H1 (cell line): ENCODE measurements at regions not wholly inside any gene's neighbourhood (a gene's known extent, or its start where the extent isn't known, plus 50 kb on each side); places are given as distances from the start of the nearest gene placed in this dataset.

Experiments
- CTCF ChIA-PET: fragments of 300-600 bp; sonication (Branson Sonifier 250); formaldehyde crosslinking; loops from one replicate; lab custom pipeline; 2021; ENCODE audit not compliant: partially characterized antibody; lab: Charles Lee
- POLR2A ChIA-PET: fragments of 300-600 bp; sonication (Branson Sonifier 250); formaldehyde crosslinking; loops from one replicate; lab custom pipeline; 2021; ENCODE audit warnings: inconsistent platforms; ENCODE audit not compliant: partially characterized antibody; lab: Charles Lee
- DNase-seq, 2 experiments: peaks; one replicate each; pipeline versions ENCODE4 v3.0.0 to v3.0.0-alpha.2; 2010 to 2022; ENCODE audit warnings: low spot score in 2 of 2, low read depth in 1 of 2, mixed read lengths in 1 of 2
- FAIRE-seq: peaks from 2 replicates; lab custom pipeline; 2011; peaks lifted over from hg19 to GRCh38; lab: Jason Lieb, UNC
- H2AFZ ChIP-seq: 2 replicates; pipeline ENCODE4 v1.8.1; 2012; ENCODE audit warnings: low read length, inconsistent platforms
- H2AK5ac ChIP-seq: 2 replicates; pipeline ENCODE4 v1.6.1; 2013; ENCODE audit warnings: low read depth, low read length
- H2BK120ac ChIP-seq: replicated peaks from 2 replicates; pipeline ENCODE3; 2013; ENCODE audit warnings: low read depth, low read length, inconsistent platforms
- H2BK12ac ChIP-seq: 2 replicates; pipeline ENCODE4 v1.6.1; 2013; ENCODE audit warnings: low read depth, low read length
- H2BK15ac ChIP-seq: 2 replicates; pipeline ENCODE4 v1.6.1; 2013; ENCODE audit warnings: low read length
- H2BK20ac ChIP-seq: 2 replicates; pipeline ENCODE4 v1.6.1; 2013; ENCODE audit warnings: low read length
- H2BK5ac ChIP-seq: 2 replicates; pipeline ENCODE4 v1.6.1; 2013; ENCODE audit warnings: low read depth, low read length
- H3K14ac ChIP-seq: 2 replicates; pipeline ENCODE4 v1.6.1; 2013; ENCODE audit warnings: inconsistent platforms; ENCODE audit not compliant: insufficient read length
- H3K18ac ChIP-seq: 2 replicates; pipeline ENCODE4 v1.6.1; 2013; ENCODE audit warnings: low read length; ENCODE audit errors: extremely low read depth
- H3K23ac ChIP-seq: 2 replicates; pipeline ENCODE4 v1.6.1; 2013; ENCODE audit warnings: inconsistent platforms; ENCODE audit not compliant: insufficient read length
- H3K23me2 ChIP-seq: 2 replicates; pipeline ENCODE4 v1.6.1; 2013; ENCODE audit warnings: low read depth, low read length
- H3K27ac ChIP-seq: 2 replicates; pipeline ENCODE4 v1.6.1; 2011; ENCODE audit warnings: low read depth, low read length, inconsistent platforms
- H3K27me3 ChIP-seq, 4 experiments: replicated peaks in 1 of 4; 1 replicate in 1 of 4; 2 replicates in 3 of 4; pipeline versions ENCODE4 v1.6.1 to v1.8.1; 2011 to 2013; ENCODE audit warnings: low read length in 3 of 4, mild to moderate bottlenecking in 3 of 4, inconsistent platforms in 2 of 4, mixed read lengths in 2 of 4, moderate library complexity in 1 of 4; ENCODE audit not compliant: control insufficient read depth in 3 of 4, insufficient read depth in 3 of 4; ENCODE audit errors: extremely low read depth in 1 of 4
- H3K36me3 ChIP-seq, 4 experiments: 2 replicates each; pipeline versions ENCODE4 v1.6.1 to v1.8.1; 2011 to 2013; ENCODE audit warnings: mild to moderate bottlenecking in 4 of 4, low read length in 3 of 4, moderate library complexity in 2 of 4, control low read depth in 1 of 4, inconsistent platforms in 1 of 4; ENCODE audit not compliant: insufficient read depth in 4 of 4, control insufficient read depth in 2 of 4
- H3K4ac ChIP-seq: replicated peaks from 2 replicates; pipeline ENCODE3; 2013; ENCODE audit warnings: low read length, low read depth, mixed read lengths, inconsistent platforms; ENCODE audit not compliant: insufficient read length
- H3K4me1 ChIP-seq, 4 experiments: replicated peaks in 1 of 4; 1 replicate in 1 of 4; 2 replicates in 3 of 4; pipeline versions ENCODE4 v1.6.1 to v1.8.1; 2011 to 2013; ENCODE audit warnings: low read length in 3 of 4, inconsistent platforms in 2 of 4, mixed read lengths in 1 of 4; ENCODE audit not compliant: insufficient read depth in 4 of 4, control insufficient read depth in 3 of 4
- H3K4me2 ChIP-seq, 2 experiments: 2 replicates each; pipeline versions ENCODE4 v1.6.1 to v1.8.1; 2011 to 2013; ENCODE audit warnings: low read depth in 2 of 2, low read length in 2 of 2, control low read depth in 1 of 2, inconsistent platforms in 1 of 2, mild to moderate bottlenecking in 1 of 2; ENCODE audit not compliant: insufficient read depth in 1 of 2
- H3K4me3 ChIP-seq, 4 experiments: fragments of 200-600, 300-600 bp in 1 of 4; sonication (generic), shearing (Covaris generic), sonication (Bioruptor Twin) in 1 of 4; 2 replicates each; pipeline versions ENCODE4 v1.5.1 to v1.8.1; 2011 to 2016; ENCODE audit warnings: low read length in 4 of 4, low read depth in 3 of 4, control low read depth in 2 of 4, inconsistent platforms in 2 of 4, mild to moderate bottlenecking in 2 of 4, mixed read lengths in 1 of 4, moderate library complexity in 1 of 4; ENCODE audit not compliant: insufficient read depth in 2 of 4; ENCODE audit errors: extremely low read depth in 1 of 4
- H3K56ac ChIP-seq: replicated peaks from 2 replicates; pipeline ENCODE3; 2013; ENCODE audit warnings: low read depth, mild to moderate bottlenecking, mixed read lengths, low read length, inconsistent platforms; ENCODE audit not compliant: insufficient read length
- H3K79me1 ChIP-seq: 2 replicates; pipeline ENCODE4 v1.6.1; 2013; ENCODE audit warnings: low read depth, low read length, control low read depth
- H3K79me2 ChIP-seq, 2 experiments: 2 replicates each; pipeline versions ENCODE4 v1.6.1 to v1.8.1; 2012 to 2013; ENCODE audit warnings: low read length in 2 of 2, mild to moderate bottlenecking in 2 of 2, inconsistent platforms in 1 of 2; ENCODE audit not compliant: insufficient read depth in 2 of 2, control insufficient read depth in 1 of 2
- H3K9ac ChIP-seq, 4 experiments: replicated peaks in 1 of 4; 1 replicate in 1 of 4; 2 replicates in 3 of 4; pipeline versions ENCODE4 v1.6.1 to v1.8.1; 2011 to 2013; ENCODE audit warnings: low read depth in 3 of 4, low read length in 3 of 4, control low read depth in 2 of 4, mild to moderate bottlenecking in 2 of 4, moderate library complexity in 2 of 4, inconsistent platforms in 1 of 4; ENCODE audit errors: extremely low read depth in 1 of 4
- H3K9me3 ChIP-seq, 2 experiments: 2 replicates each; pipeline versions ENCODE4 v1.6.1 to v1.8.1; 2012 to 2013; ENCODE audit warnings: mild to moderate bottlenecking in 2 of 2, moderate library complexity in 2 of 2, control low read depth in 1 of 2, inconsistent platforms in 1 of 2, low read depth in 1 of 2, low read length in 1 of 2, mixed read lengths in 1 of 2; ENCODE audit not compliant: insufficient read depth in 2 of 2
- H4K20me1 ChIP-seq, 2 experiments: replicated peaks in 1 of 2; 2 replicates each; pipeline versions ENCODE3 to v1.8.1; 2011 to 2013; ENCODE audit warnings: inconsistent platforms in 2 of 2, low read length in 2 of 2, mild to moderate bottlenecking in 1 of 2; ENCODE audit not compliant: insufficient read depth in 2 of 2, control insufficient read depth in 1 of 2
- H4K5ac ChIP-seq: 2 replicates; pipeline ENCODE4 v1.6.1; 2013; ENCODE audit warnings: low read length, low read depth, mixed read lengths, inconsistent platforms; ENCODE audit not compliant: insufficient read length
- H4K8ac ChIP-seq: 2 replicates; pipeline ENCODE4 v1.8.0; 2013; ENCODE audit warnings: mild to moderate bottlenecking, moderate library complexity, low read length, inconsistent platforms; ENCODE audit not compliant: insufficient read depth; ENCODE audit errors: extremely low read depth
- H4K91ac ChIP-seq: replicated peaks from 2 replicates; pipeline ENCODE3; 2013; ENCODE audit warnings: low read length, mixed read lengths, inconsistent platforms; ENCODE audit not compliant: insufficient read length
- EZH2 ChIP-seq: fragments of 200-600 bp; sonication (generic); IDR thresholded peaks from 2 replicates; pipeline ENCODE4 v1.7.1; 2012; ENCODE audit warnings: low read depth, mild to moderate bottlenecking, moderate library complexity, low read length, inconsistent platforms; ENCODE audit not compliant: severe bottlenecking
- KDM4A ChIP-seq: IDR thresholded peaks from one replicate; pipeline ENCODE4 v1.7.1; 2012; ENCODE audit warnings: low read depth, mild to moderate bottlenecking, moderate library complexity, low read length, inconsistent platforms; ENCODE audit not compliant: severe bottlenecking
- POLR2AphosphoS5 ChIP-seq: IDR thresholded peaks from 2 replicates; pipeline ENCODE4 v1.6.1; 2011; ENCODE audit warnings: low read depth, low read length
- POU5F1 ChIP-seq: IDR thresholded peaks from 2 replicates; pipeline ENCODE4 v1.6.1; 2011; ENCODE audit warnings: low read depth, mild to moderate bottlenecking, low read length, moderate library complexity

- no peak overlapping the region for H2BK120ac ChIP-seq
- CTCF ChIA-PET: no interaction called here
- no peak for FAIRE-seq
Measured at GRCh38 chr1:187892683-187893039, 1063.9 kb downstream of the PLA2G4A start.

More at GRCh38 chr1:187892683-187893039, 1063.9 kb downstream of the PLA2G4A start:
- no peak overlapping the region for H3K4me3 ChIP-seq
- no peak overlapping the region for H4K91ac ChIP-seq
- H2BK12ac ChIP-seq: no peak overlapping the region
- no peaks in the 10 kb centered on the region for H3K23me2 ChIP-seq
- no peak overlapping the region for H3K4me2 ChIP-seq
- H2BK15ac ChIP-seq: no peak overlapping the region
- H3K79me2 ChIP-seq: no peaks in the 10 kb centered on the region
- H4K5ac ChIP-seq: no peak overlapping the region
- no peak overlapping the region for H3K4ac ChIP-seq
- H2BK5ac ChIP-seq: no peak overlapping the region
- H4K8ac ChIP-seq: no peak overlapping the region
- H3K14ac ChIP-seq: no peak overlapping the region
- H3K56ac ChIP-seq: no peak overlapping the region
- H3K79me1 ChIP-seq: no peaks in the 10 kb centered on the region
- no peaks in the 10 kb centered on the region for H3K36me3 ChIP-seq
- no peak overlapping the region for H2BK20ac ChIP-seq
- no peak overlapping the region for H3K23ac ChIP-seq
- no peak overlapping the region for H3K9ac ChIP-seq
- no peaks in the 10 kb centered on the region for H3K4me1 ChIP-seq
- H2AFZ ChIP-seq: no peak overlapping the region
- H3K18ac ChIP-seq: no peak overlapping the region
- H3K27me3 ChIP-seq: no peaks in the 10 kb centered on the region
- TF ChIP-seq POU5F1 (no peak), EZH2 (no peak), KDM4A (no peak), POLR2AphosphoS5 (no peak)
- H3K27ac ChIP-seq: no peak overlapping the region
- H4K20me1 ChIP-seq: no peaks in the 10 kb centered on the region
- H2AK5ac ChIP-seq: no peak overlapping the region
- POLR2A ChIA-PET: no interaction called here
- DNase-seq: no peak
- no peaks in the 10 kb centered on the region for H3K9me3 ChIP-seq
